ENCODE measurements at regions not wholly inside any gene's neighbourhood (a gene's known extent, or its start where the extent isn't known, plus 50 kb on each side); places are given as distances from the start of the nearest gene placed in this dataset.

DNA sequence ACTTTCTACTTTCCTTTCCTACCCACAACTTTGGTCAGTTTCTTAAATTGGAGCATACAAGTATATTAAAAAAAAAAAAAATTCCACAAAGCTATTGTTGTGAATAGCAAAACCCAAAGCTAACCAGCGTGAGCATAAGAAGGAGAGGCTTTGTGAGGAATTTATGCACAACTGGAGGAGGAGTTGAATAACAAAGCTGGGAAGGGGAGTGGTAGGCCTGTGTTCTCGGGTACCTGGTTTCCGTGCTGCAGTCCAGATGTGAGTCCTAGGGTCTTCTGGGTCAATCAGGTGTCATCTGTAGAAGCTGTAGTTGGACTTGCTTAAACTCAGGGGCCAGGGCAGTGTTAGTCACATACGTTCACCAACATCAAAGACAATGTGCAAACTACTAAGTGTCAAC, 422.5 kb upstream of the SGCG start:
- intact Hi-C loops (cut with micrococcal nuclease; ENCODE audit: unreplicated experiment), result no loop called here
- H3F3A ChIP-seq (ENCODE audit: insufficient read depth, low read depth), result no peaks in the 10 kb centered on the region
- no peaks in the 10 kb centered on the region for H3K9me2 ChIP-seq (ENCODE audit: insufficient read depth)
- CTCF ChIA-PET, result no interaction called here
- H3K4me3 ChIP-seq, result no peak overlapping the region
- H3K4me1 ChIP-seq (replicated peaks; ENCODE audit: insufficient read depth), result no peaks in the 10 kb centered on the region
- no peak overlapping the region for H3K4me2 ChIP-seq
- no peak overlapping the region for H2AFZ ChIP-seq
- no peaks in the 10 kb centered on the region for H3K36me3 ChIP-seq (ENCODE audit: low read depth)
- POLR2A ChIA-PET (ENCODE audit: unreplicated experiment), result no interaction called here
- peaks cover 4% of the 10 kb centered on the region for H3K27me3 ChIP-seq (ENCODE audit: insufficient read depth, low read depth)
- H3K9me3 ChIP-seq (ENCODE audit: insufficient read depth, low read depth), result no peaks in the 10 kb centered on the region
- no peaks in the 10 kb centered on the region for H4K20me1 ChIP-seq (ENCODE audit: insufficient read depth)
- H3K79me2 ChIP-seq (ENCODE audit: low read depth), result no peaks in the 10 kb centered on the region
- H3K27ac ChIP-seq, result no peak overlapping the region
- TF ChIP-seq EZH2 (IDR thresholded peaks at IDR 0.05; ENCODE audit: low read depth), result no peak
- TF ChIP-seq, protein P1, sequence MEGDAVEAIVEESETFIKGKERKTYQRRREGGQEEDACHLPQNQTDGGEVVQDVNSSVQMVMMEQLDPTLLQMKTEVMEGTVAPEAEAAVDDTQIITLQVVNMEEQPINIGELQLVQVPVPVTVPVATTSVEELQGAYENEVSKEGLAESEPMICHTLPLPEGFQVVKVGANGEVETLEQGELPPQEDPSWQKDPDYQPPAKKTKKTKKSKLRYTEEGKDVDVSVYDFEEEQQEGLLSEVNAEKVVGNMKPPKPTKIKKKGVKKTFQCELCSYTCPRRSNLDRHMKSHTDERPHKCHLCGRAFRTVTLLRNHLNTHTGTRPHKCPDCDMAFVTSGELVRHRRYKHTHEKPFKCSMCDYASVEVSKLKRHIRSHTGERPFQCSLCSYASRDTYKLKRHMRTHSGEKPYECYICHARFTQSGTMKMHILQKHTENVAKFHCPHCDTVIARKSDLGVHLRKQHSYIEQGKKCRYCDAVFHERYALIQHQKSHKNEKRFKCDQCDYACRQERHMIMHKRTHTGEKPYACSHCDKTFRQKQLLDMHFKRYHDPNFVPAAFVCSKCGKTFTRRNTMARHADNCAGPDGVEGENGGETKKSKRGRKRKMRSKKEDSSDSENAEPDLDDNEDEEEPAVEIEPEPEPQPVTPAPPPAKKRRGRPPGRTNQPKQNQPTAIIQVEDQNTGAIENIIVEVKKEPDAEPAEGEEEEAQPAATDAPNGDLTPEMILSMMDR (conservative IDR thresholded peaks at IDR 0.05), result no peak
- no peak for DNase-seq
- no TSS peak for BruUV-seq (replicated peaks)

DNA sequence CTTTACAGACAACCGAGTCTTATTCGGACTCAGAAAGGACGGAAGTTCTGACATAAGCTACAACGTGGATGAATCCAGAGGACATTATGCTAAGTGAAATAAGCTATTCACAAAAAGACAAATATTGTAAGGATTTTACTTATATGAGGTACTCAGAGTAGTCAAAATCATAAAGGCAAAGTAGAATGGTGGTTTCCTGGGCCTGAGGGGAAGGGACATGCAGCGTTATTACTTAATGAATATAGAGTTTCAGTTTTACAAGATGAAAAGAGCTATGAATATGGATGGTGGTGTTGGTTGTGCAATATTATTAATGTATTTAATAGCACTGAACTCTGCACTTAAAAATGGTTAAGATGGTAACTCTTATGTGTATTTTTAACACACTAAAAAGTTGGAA, 419.1 kb upstream of the SGCG start:
- Histone ChIP-seq H3K9me2 (ENCODE audit: insufficient read depth) (no peaks in the 10 kb centered on the region), H3F3A (ENCODE audit: insufficient read depth, low read depth) (no peaks in the 10 kb centered on the region), H3K9me3 (ENCODE audit: insufficient read depth, low read depth) (no peaks in the 10 kb centered on the region), H4K20me1 (ENCODE audit: insufficient read depth) (no peaks in the 10 kb centered on the region), H3K4me1 (replicated peaks; ENCODE audit: insufficient read depth) (no peaks in the 10 kb centered on the region), H3K4me2 (no peak overlapping the region), H3K4me3 (no peak overlapping the region), H3K27me3 (ENCODE audit: insufficient read depth, low read depth) (peaks cover 8% of the 10 kb centered on the region), H3K36me3 (ENCODE audit: low read depth) (no peaks in the 10 kb centered on the region), H3K27ac (no peak overlapping the region), H3K79me2 (ENCODE audit: low read depth) (no peaks in the 10 kb centered on the region), H2AFZ (no peak overlapping the region)
- no TSS peak for BruUV-seq (replicated peaks)
- no peak for DNase-seq
- CTCF ChIA-PET, result no interaction called here
- intact Hi-C loops (cut with micrococcal nuclease; ENCODE audit: unreplicated experiment), result no loop called here
- POLR2A ChIA-PET (ENCODE audit: unreplicated experiment), result no interaction called here
- TF ChIP-seq, protein P1 (conservative IDR thresholded peaks at IDR 0.05), result no peak

DNA sequence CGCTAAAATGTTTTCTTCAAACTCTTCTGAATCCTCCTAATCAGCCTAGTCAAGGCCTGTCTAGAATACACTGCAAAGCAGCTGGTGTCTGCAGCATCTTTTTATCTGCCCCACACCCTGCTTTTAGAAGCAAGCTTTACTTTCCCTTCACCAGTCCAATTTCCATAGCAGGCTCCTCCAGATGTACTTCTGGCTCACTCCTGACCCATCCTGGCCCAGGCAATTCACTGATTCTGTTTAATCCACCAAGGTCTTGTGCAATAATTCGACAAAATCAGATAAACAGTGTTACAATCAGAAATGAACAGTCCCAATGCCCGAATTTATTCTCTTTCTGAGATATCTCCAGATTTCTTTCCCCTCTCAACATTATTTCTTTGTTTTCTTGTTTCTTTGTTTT, 415.2 kb upstream of the SGCG start:
- no peaks in the 10 kb centered on the region for H3K36me3 ChIP-seq (ENCODE audit: low read depth)
- H3K79me2 ChIP-seq (ENCODE audit: low read depth), result no peaks in the 10 kb centered on the region
- ChIA-PET POLR2A (ENCODE audit: unreplicated experiment) (no interaction called here), CTCF (no interaction called here)
- TF ChIP-seq EZH2 (IDR thresholded peaks at IDR 0.05; ENCODE audit: low read depth), result no peak
- TF ChIP-seq, protein P1 (conservative IDR thresholded peaks at IDR 0.05), result no peak
- H4K20me1 ChIP-seq (ENCODE audit: insufficient read depth), result no peaks in the 10 kb centered on the region
- H3K4me3 ChIP-seq, result no peak overlapping the region
- no peak overlapping the region for H2AFZ ChIP-seq
- peaks cover 16% of the 10 kb centered on the region for H3K27me3 ChIP-seq (ENCODE audit: insufficient read depth, low read depth)
- H3K27ac ChIP-seq, result no peak overlapping the region
- H3K9me2 ChIP-seq (ENCODE audit: insufficient read depth), result no peaks in the 10 kb centered on the region; the same call in 1 of the 2 replicates
- intact Hi-C loops (cut with micrococcal nuclease; ENCODE audit: unreplicated experiment), result no loop called here
- no peaks in the 10 kb centered on the region for H3F3A ChIP-seq (ENCODE audit: insufficient read depth, low read depth)
- no peak for DNase-seq
- no TSS peak for BruUV-seq (replicated peaks)
- H3K9me3 ChIP-seq (ENCODE audit: insufficient read depth, low read depth), result no peaks in the 10 kb centered on the region
- H3K4me2 ChIP-seq, result no peak overlapping the region
- no peaks in the 10 kb centered on the region for H3K4me1 ChIP-seq (replicated peaks; ENCODE audit: insufficient read depth)
